NCI-H82 (cell line): ENCODE measurements at regions not wholly inside any gene's neighbourhood (a gene's known extent, or its start where the extent isn't known, plus 50 kb on each side); places are given as distances from the start of the nearest gene placed in this dataset.
"Not testable (repeated sequence)": the region's sequence is repeated elsewhere in the genome, so short reads cannot be mapped to it uniquely, and the experiment has no call there.

Experiments used
- DNase-seq: peaks from one replicate; lab custom pipeline; 2025; lab: John Stamatoyannopoulos, UW

DNA sequence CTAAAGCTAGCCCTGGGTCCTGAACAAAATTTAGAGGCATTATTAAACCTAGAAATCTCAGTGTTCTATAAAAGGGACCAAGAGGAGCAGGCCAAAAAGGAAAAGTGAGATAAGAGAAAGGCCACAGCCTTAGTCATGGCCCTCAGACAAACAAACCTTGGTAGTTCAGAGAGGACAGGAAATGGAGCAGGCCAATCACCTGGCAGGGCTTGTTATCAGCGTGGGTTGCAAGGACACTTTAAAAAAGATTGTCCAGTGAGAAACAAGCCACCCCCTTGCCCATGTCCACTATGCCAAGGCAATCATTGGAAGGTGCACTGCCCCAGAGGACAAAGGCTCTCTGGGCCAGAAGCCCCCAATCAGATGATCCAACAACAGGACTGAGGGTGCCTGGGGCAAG, 213.3 kb upstream of the CXADR start:
- not testable (repeated sequence) for DNase-seq

DNA sequence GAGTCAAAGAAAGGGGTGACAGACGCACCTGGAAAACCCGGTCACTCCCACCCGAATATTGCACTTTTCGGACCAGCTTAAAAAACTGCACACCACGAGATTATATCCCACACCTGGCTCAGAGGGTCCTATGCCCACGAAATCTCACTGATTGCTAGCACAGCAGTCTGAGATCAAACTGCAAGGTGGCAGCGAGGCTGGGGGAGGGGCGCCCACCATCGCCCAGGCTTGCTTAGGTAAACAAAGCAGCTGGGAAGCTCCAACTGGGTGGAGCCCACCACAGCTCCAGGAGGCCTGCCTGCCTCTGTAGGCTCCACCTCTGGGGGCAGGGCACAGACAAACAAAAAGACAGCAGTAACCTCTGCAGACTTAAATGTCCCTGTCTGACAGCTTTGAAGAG, 185.1 kb upstream of the CXADR start:
- DNase-seq, result not testable (repeated sequence)

DNA sequence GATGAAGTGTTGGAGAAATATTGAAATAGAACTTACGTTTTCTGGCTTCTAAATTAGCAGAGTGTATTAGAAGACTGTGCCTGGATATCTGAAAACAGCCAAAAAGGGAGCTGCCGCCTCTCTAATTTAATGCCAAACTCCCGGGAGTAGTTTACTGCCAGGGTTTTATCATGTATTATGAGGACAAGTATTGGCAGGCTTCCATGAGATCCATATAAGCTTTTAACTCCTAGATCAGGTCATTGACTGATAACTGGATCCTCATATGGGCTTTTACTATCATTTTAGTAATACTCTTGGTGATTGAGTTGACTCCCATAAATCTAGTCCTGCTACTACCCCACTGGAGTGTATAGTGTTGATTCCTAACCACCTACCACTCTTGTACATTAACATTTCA, 178.4 kb upstream of the CXADR start:
- DNase-seq, result peak; percentile 39

DNA sequence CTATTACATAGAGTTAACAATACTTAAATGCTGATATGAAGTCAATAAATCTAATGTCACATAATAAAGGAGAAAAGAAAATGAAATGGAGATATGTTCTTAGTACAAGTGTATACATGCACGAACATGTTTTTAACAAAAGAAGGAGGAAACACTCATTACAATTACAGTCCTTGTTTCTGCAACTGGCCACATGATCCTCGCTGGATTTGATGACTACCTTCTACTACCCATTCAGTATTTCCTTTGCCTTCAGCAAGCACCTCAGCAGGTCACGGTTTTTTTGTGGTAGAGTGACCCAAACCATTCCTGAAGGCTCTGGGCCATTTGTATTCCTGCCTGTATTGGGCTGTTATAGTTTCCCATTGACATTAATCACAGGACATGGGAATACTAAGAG, 172.8 kb upstream of the CXADR start:
- no peak for DNase-seq

DNA sequence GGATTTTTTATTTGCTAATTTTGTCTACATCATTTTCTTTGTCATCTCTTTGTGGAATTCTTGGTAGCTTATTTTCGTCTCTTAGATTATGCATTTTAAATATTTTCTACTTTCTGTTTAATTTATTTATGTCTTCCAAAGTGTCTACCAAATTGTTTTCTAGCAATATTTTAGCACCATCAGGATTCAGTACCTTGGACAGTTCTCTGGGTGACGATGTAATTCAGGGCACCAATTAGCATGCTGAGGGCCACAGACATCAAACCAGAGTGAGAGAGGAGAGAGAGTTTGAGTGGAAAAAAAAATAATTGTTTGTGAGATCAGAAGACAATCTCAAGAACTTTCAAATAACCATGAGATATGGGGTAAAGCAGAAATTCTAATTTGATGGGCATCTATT, 169.8 kb upstream of the CXADR start:
- no peak for DNase-seq

DNA sequence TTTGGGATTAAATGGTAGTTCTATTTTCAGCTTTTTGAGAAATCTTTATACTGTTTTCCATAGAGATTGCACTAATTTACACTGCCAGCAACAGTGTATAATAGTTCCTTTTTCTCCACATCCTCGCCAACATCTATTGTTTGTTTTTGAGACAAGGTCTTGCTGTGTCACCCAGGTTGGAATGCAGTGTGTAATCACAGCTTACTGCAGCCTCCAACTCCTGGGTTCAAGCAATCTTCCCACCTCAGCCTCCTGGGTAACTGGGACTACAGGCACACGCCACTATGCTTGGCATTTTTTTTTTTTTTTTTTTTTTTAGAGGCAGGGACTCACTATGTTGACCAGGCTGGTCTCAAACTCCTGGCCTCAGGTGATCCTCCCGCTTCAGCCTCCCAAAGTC, 164.5 kb upstream of the CXADR start:
- DNase-seq, result no peak

DNA sequence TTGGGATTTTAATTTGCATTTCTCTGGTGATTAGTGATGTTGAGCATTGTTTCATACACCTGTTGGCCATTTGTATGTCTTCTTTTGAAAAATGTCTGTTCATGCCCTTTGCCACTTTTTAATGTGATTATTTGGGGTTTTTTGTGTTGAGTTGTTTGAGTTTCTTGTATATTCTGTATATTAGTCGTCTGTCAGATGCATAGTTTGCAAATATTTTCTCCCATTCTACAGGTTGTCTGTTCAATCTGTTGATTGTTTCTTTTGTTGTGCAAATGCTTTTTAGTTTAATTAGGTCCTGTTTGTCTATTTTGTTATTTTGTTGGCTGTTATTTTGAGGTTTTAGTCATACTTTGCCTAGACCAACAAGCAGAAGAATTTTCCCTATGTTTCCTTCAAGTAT, 164.0 kb upstream of the CXADR start:
- DNase-seq, result no peak

DNA sequence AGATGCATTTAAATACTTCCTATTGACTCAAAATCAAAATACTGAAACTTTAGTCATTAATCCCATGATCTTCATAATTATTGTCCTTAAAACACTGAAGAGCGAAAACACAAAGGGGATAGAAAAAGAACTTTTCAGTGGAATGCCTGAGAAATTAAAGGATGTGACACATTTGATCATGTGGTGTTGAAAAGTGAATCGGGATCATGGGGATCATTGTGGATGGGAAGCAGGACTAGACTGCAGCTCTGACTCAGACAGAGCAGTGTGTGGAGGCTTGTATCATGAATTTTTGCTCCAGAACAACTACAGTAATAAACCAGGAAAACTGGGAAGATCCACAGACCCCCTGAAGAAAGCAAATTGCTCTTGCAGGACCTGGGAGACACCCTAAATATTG, 161.1 kb upstream of the CXADR start:
- no peak for DNase-seq

DNA sequence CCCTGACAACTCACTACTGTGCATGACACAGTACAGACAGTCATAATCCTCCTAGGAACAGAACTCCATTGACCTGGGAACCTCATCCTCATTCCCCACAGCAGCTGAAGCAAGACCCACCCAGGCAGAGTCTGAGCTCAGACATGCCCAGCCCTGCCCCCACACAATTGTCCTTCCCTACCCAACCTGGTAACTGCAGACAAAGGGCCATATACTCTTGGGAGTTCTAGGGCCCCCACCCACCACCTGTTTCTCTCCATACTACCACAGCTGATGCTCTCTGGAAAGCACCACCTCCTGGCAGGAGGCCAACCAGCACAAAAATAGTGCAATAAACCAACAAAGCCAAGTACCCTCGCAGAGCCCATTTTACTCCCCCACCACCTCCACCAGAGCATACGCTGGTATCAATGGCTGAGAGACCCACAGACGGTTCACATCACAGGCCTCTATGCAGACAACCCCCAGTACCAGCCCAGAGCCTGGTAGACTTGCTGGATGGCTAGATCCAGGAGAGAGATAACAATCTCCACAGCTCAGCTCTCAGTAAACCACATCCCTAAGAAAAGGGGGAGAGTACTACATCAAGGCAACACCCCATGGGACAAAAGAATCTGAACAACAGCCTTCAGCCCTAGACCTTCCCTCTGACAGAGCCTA, 159.7 kb upstream of the CXADR start:
- DNase-seq, result peak; percentile 67

DNA sequence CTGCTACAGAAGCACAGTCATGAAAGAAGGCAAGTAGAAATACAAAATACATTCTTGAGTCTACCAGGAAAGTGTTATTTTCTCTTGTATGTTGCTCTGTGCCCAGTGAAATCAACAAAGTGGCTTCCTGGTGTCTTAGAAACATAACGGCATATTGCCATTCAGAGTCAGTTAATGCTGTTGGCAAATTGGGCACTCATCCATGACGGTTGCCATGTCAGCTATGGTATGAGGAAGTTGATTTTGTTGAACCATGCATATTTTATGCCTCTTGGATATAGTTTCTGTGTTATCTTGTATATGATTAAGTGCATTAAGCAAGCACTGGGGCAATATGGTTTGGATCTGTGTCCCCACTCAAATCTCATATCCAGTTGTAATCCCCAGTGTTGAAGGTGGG, 153.1 kb upstream of the CXADR start:
- DNase-seq, result no peak

DNA sequence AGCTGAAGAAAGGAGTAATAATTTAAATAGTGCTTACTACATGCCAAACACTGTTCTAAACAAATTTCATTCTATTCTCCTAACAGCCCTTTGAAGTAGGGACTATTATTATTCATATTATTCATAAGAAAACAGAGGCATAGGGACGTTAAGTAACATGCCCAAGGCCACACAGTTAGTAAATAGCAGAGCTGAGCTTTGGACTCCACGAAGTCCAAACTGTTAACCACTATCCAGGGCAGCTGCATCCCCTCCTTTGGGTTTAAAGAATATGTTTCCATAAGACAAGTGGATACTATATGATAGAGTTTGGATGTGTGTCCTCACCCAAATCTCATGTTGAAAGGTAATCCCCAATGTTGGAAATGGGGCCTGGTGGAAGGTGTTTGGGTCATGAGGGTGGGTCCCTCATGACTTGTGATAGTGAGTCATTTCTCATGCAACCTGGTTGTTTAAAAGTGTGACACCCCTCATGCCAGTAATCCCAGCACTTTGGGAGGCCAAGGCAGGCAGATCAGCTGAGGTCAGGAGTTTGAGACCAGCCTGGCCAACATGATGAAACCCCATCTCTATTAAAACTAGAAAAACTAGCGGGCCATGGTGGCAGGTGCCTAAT, 144.0 kb upstream of the CXADR start:
- no peak for DNase-seq

DNA sequence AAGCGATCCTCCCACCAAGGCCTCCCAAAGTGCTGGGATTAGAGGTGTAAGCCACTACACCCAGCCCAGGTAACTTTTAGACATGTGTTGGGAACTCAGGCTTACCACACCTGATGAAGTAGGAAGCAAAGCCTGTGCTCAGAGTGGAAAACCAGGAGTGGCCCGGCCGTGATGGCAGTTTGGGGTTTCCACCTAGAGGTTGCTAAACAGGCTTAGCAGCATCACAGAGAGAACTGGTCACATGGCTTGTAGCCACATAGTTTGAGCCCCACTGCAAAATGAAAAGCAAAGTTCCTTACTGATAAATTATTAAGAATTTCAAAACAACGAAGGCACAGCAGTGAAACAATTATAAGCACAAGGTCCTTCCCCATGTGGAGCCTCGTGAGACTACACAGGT, 142.6 kb upstream of the CXADR start:
- DNase-seq, result no peak

DNA sequence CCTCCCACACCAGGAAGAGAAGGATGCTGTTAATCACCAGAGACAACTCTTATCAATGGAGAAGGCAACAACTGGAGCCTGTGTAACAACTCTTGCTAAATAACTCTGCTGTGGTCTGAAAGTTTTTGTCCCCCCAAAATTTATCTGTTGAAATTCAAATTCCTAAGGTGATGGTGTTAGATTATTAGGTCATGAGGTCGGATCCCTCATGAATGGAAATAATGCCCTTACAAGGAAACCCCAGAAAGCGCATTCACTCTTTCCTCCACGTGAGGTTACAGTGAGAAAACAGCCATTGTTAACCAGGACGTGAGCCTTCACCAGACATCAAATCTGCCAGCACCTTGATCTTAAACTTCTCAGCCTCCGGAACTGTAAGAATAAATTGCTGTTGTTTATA, 141.9 kb upstream of the CXADR start:
- DNase-seq, result no peak

DNA sequence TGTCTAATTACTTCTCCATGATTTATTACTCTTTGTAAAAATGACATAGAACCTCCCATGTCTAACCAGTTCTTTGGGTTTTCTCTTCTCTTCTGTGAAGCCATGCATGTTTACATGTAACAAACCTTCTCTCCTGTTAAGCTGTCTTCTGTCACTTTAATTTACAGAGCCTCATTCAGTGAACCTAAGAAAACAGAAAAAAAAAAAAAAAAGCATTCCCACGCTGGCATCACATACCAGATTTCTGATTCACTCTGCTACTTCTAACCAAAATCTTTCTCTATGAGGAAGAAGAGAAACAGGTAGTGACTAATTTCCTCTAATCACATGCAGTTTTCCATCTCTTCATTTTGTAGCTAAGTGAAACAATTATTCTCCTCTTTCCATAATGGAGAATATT, 141.4 kb upstream of the CXADR start:
- no peak for DNase-seq

DNA sequence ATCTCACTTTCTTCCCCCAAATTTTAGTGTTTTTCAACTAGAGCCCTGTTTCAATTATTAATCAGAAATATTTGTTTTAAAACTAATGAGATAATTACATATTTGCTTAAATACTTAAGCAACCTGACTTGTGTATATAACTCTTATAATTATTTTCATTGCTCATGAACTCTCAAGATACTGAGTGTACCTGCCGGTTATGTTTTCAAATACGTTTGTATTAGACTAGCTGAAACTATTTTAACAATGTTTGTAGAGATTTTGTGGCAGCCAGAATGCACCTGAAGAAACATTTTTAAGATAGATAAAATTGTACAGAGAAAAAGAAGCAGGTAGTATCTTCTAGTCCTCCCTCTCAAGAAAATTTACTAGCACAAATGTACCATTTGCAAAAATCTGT, 140.6 kb upstream of the CXADR start:
- DNase-seq, result no peak

DNA sequence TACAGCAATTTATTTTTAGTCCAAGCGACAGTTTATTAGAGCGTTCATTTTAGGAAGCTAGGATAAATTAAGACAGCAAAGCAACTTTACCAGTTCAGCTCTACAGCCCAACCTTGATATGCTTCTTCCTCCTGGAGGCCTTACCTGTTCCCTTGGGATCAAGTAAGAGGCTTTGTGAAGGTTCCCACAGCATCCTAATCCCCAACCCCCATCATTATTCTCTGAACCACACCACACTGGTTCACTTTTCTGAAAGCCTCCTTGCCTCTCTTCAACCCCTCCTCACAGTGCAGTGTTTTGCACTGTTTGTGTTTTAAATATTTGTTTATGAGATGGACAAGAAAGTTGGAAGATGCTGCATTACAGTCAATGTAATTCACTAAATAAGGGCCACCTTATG, 126.3 kb upstream of the CXADR start:
- peak; percentile 72 for DNase-seq

DNA sequence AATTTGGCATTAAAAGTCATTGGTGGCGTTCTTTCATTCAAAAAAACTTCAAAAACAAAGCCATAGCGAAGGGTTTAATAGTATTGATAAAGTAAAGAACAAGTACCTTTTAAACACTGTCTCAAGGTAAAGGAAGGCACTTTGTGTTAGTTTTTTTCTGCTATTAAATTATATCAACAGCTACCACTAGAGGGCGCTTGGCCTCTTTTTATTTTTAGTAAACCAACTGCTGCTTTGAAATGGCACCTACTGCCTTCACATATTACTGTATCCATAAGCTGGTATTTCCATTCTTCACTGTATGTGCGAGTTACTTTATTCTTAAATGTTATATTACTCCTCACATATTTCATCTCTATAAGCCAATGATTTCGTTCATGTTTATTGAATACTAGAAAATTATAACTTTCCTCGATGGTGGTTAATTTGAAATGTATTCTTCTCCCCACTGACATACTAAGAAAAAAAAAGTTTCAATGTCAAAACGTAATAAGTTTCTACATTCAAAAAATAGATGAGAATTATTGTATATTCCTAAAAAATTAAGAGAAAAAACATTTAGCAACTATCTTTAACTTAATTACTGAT, 125.7 kb upstream of the CXADR start:
- peak; percentile 92 for DNase-seq

DNA sequence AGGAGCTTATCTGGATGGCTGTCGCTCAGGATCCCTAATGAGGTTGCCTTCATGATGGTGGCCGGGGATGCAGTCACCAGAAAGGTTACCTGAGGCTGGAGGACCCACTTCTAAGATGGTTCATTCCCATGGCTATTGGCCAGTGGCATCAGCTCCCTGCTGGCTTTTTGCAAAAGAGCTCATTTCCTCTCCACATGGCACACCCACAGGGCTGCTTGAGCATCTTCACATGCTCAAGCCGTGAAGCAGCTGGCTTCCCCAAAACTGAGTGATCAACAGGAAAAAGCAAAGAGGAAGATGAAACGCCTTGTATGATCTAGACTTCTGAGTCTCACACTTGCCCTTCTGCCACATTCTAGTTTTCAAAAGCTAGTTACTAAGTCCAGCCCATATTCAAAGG, 124.6 kb upstream of the CXADR start:
- DNase-seq, result no peak

DNA sequence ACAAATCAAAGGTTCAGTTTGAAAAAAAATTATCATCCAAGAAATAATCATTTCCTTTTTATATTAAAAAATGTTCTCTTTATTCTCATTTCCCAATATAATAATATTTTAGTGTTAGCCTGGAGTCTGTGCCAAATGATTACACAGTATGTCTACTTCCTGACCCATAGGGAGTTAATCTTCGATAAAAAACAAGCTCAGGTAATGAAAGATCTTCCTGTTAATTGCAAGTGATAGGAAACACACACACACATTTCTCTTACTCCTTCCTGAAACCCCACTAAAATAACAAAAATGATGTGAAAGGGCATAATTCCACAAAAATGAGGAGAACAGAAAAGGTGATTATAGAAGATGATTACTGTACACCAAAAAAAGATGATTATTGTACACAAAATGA, 123.5 kb upstream of the CXADR start:
- DNase-seq, result no peak

DNA sequence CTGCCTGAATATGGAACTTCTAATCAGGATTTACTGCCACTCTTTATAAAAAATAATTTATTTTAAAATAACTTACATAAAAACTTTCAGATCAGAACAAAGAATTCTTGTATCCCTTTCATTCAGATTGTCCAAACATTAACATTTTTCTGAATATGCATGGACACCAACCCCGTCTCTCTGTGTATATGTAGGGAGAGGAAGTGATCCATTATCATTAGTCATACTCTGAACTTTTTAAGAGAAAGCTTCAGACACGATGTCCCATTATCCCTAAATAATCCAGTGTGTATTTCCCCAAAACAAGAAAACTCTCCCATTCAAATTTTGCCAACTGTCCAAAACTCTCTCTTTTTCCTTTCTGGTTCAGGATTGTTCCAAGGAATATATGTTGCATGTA, 122.3 kb upstream of the CXADR start:
- DNase-seq, result no peak

DNA sequence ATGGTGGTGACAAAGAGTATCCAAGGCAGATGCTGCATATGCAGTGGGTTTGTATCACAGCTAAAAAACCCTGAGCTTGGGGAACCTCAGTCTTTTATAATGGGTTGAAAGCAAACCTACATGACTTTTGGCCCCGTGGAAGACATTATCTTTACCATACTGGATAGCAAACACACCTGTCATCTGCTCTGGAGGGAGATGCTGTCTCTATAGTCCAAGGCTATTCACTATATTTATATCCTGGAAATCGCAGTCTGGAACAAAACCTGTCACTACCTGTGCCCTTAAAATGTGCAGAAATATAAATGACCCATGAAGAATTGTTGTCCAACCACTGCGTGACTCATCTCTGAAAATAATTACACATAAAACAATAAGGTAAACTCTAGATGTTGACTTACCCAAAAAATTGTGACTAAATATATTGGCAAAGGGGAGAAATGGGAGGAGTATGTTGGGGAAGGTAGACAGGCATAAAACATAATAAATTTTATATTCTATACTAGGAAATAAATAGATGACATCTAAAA, 121.0 kb upstream of the CXADR start:
- DNase-seq, result no peak

DNA sequence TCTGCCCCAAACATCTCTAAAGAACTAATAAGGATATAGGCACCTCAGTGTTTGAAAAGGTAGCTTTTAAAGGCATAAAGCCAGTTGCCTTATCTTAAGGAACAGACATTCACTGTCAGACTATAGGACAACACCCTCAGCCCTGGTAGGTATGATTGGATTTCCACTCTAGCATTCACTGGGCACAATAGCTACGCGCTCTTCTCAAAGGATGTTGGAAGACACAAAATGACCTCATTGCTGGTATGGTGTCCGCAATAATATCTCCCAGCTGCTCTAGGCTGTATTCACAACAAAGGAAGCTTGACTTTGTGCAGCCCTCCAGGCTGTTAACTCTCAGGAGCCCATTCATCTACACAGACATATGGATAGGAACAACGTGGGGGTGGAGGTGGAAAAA, 119.4 kb upstream of the CXADR start:
- DNase-seq, result no peak

DNA sequence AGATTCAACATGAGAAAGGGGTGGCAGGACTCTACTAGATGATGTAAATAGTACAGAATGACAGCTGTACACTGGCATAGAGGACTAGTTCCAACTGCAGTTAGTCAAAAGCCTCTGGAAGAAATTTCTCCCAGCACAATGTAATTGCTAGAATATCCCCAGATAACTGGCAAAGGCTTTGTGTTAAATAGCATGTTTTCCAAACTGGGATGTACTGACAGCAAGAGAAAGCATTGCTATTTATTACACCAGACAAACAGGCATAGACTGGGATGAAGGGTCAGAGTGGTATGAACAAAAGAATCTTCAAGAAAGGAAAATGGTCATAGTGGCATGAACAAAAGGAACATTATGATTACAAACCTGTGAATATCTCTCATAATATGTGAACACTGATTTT, 115.9 kb upstream of the CXADR start:
- DNase-seq, result no peak

DNA sequence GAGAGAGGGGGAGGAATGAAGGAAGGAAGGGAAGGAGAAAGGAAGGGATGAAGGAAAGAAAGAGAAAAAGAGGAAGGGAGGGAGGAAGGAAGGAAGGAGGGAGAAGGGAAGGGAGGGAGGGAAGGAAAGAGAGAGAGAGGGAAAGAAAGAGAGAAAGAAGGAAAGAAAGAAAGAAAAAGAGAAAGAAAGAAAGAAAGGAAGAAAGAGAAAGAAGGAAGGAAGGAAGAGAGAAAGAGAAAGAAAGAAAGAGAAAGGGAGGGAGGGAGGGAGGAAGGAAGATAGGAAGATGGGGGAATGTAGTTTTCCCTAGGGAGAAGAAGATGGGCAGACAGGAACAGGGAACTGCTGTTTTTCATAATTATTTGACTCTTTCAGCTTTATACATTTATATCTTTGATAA, 115.1 kb upstream of the CXADR start:
- DNase-seq, result no peak
